PC-3 (cell line): ENCODE measurements at regions not wholly inside any gene's neighbourhood (a gene's known extent, or its start where the extent isn't known, plus 50 kb on each side); places are given as distances from the start of the nearest gene placed in this dataset.

Source experiments
- ATAC-seq: fragments of 200-7000 bp; cut with Tn5 transposase; 2 replicates; pipeline ENCODE4 v1.9.1; 2020; ENCODE audit warnings: mild to moderate bottlenecking, moderate library complexity
- BruUV-seq: library from RNA; stranded (reverse); fragments of 400-500 nt; replicated peaks from 2 replicates; lab custom pipeline; 2021; lab: Mats Ljungman, UMichigan
- CTCF ChIA-PET: fragments of 300-600 bp; sonication (Branson Sonifier 250); formaldehyde crosslinking; loops from one replicate; lab custom pipeline; 2022; ENCODE audit warnings: antibody characterized with exemption; lab: Charles Lee
- POLR2A ChIA-PET: fragments of 300-600 bp; sonication (Branson Sonifier 250); formaldehyde crosslinking; loops from one replicate; lab custom pipeline; 2022; ENCODE audit warnings: antibody characterized with exemption; ENCODE audit not compliant: unreplicated experiment; lab: Charles Lee
- DNase-seq: peaks from one replicate; pipeline ENCODE4 v3.0.0-alpha.2; 2015
- H2AFZ ChIP-seq: fragments of 300-600 bp; sonication (generic); 2 replicates; pipeline ENCODE4 v1.6.0; 2016; ENCODE audit warnings: antibody characterized with exemption, low read length
- H3F3A ChIP-seq: fragments of 300-600 bp; sonication (generic); one replicate; pipeline ENCODE4 v1.6.0; 2017; ENCODE audit warnings: antibody characterized with exemption, low read length, control low read depth, mild to moderate bottlenecking; ENCODE audit not compliant: unreplicated experiment
- H3K27ac ChIP-seq: fragments of 300-600 bp; sonication (generic); 2 replicates; pipeline ENCODE4 v1.5.1; 2016; ENCODE audit warnings: mild to moderate bottlenecking, low read length
- H3K27me3 ChIP-seq: fragments of 300-600 bp; sonication (generic); 2 replicates; pipeline ENCODE4 v1.6.1; 2016; ENCODE audit warnings: low read length, mixed read lengths
- H3K36me3 ChIP-seq: fragments of 300-600 bp; sonication (generic); 2 replicates; pipeline ENCODE4 v1.6.1; 2016; ENCODE audit warnings: low read depth, mixed run types, low read length, mixed read lengths
- H3K4me1 ChIP-seq: fragments of 300-600 bp; sonication (generic); 2 replicates; pipeline ENCODE4 v1.5.1; 2016; ENCODE audit warnings: low read length; ENCODE audit not compliant: insufficient read depth
- H3K4me2 ChIP-seq: fragments of 300-600 bp; sonication (generic); 2 replicates; pipeline ENCODE4 v1.6.0; 2016; ENCODE audit warnings: low read length
- H3K4me3 ChIP-seq: fragments of 300-600 bp; sonication (generic); 2 replicates; pipeline ENCODE4 v1.5.1; 2016; ENCODE audit warnings: mild to moderate bottlenecking, low read length, mixed read lengths
- H3K79me2 ChIP-seq: fragments of 300-600 bp; sonication (generic); 2 replicates; pipeline ENCODE4 v1.6.1; 2017; ENCODE audit warnings: low read length, mixed read lengths
- H3K9ac ChIP-seq: fragments of 300-600 bp; sonication (generic); 2 replicates; pipeline ENCODE4 v1.6.0; 2016; ENCODE audit warnings: mild to moderate bottlenecking, low read length
- H3K9me2 ChIP-seq: fragments of 300-600 bp; sonication (generic); replicated peaks from 2 replicates; pipeline ENCODE4 v1.6.1; 2016; ENCODE audit warnings: mixed run types, low read length, mixed read lengths
- H3K9me3 ChIP-seq: fragments of 300-600 bp; sonication (generic); 2 replicates; pipeline ENCODE4 v1.6.1; 2016; ENCODE audit warnings: low read length, mixed read lengths
- H4K20me1 ChIP-seq: fragments of 300-600 bp; sonication (generic); 2 replicates; pipeline ENCODE4 v1.6.1; 2016; ENCODE audit warnings: low read length, mixed read lengths
- CTCF ChIP-seq: fragments of 300-600 bp; sonication (generic); conservative IDR thresholded peaks from 2 replicates; pipeline ENCODE4 v1.5.1; 2017; ENCODE audit warnings: antibody characterized with exemption, low read depth, mild to moderate bottlenecking, low read length
- EZH2 ChIP-seq: fragments of 300-600 bp; sonication (generic); IDR thresholded peaks from one replicate; pipeline ENCODE4 v1.6.1; 2017; ENCODE audit warnings: antibody characterized with exemption, mild to moderate bottlenecking, low read length; ENCODE audit not compliant: unreplicated experiment
- EZH2phosphoT487 ChIP-seq: fragments of 300-600 bp; sonication (generic); IDR thresholded peaks from 2 replicates; pipeline ENCODE4 v1.6.1; 2018; ENCODE audit warnings: mild to moderate bottlenecking, antibody characterized with exemption, low read length, borderline replicate concordance
- intact Hi-C: fragments of 100-400 bp; cut with micrococcal nuclease; formaldehyde crosslinking; loops from 2 replicates; pipeline ENCODE4 v1.9.0; 2023

GRCh38 chr21:27578741-27579265 lies 611.9 kb upstream of the ADAMTS5 start:
- 0 out of 2 replicates have a peak, but pooled peaks cover 5% of the 10 kb centered on the region for H3K9me3 ChIP-seq
- H3K4me2 ChIP-seq: no peak overlapping the region
- no peaks in the 10 kb centered on the region for H4K20me1 ChIP-seq
- H2AFZ ChIP-seq: no peak overlapping the region
- H3K4me3 ChIP-seq: no peak overlapping the region
- peaks cover 3% of the 10 kb centered on the region; the same call in 1 of the 2 replicates for H3K4me1 ChIP-seq
- H3K27ac ChIP-seq: no peak overlapping the region
- no peaks in the 10 kb centered on the region for H3K36me3 ChIP-seq
- no peak for DNase-seq
- no peaks in the 10 kb centered on the region for H3F3A ChIP-seq
- BruUV-seq: no TSS peak
- H3K27me3 ChIP-seq: no peaks in the 10 kb centered on the region
- intact Hi-C loops: no loop called here
- H3K9ac ChIP-seq: no peak overlapping the region
- POLR2A ChIA-PET: no interaction called here
- CTCF ChIA-PET: no interaction called here
- H3K9me2 ChIP-seq: no peaks in the 10 kb centered on the region
- H3K79me2 ChIP-seq: no peaks in the 10 kb centered on the region
- no peak for ATAC-seq
- no peak for TF ChIP-seq CTCF

GRCh38 chr21:27572696-27573095 lies 605.8 kb upstream of the ADAMTS5 start:
- H3K27me3 ChIP-seq: no peaks in the 10 kb centered on the region
- CTCF ChIA-PET: no interaction called here
- no peaks in the 10 kb centered on the region for H3K9me2 ChIP-seq
- H3K36me3 ChIP-seq: no peaks in the 10 kb centered on the region
- BruUV-seq: no TSS peak
- H3K4me2 ChIP-seq: no peak overlapping the region
- H3F3A ChIP-seq: no peaks in the 10 kb centered on the region
- DNase-seq (peak; percentile 53), ATAC-seq (no peak)
- H3K4me1 ChIP-seq: peaks cover 21% of the 10 kb centered on the region
- H3K9ac ChIP-seq: no peak overlapping the region; the same call in 1 of the 2 replicates
- POLR2A ChIA-PET: no interaction called here
- H3K4me3 ChIP-seq: no peak overlapping the region
- no peak overlapping the region for H2AFZ ChIP-seq
- H3K9me3 ChIP-seq: no peaks in the 10 kb centered on the region
- peak overlapping the region; percentile 38 for H3K27ac ChIP-seq
- no peaks in the 10 kb centered on the region for H3K79me2 ChIP-seq
- no peak for TF ChIP-seq EZH2phosphoT487
- TF ChIP-seq EZH2: no peak
- no peak for TF ChIP-seq CTCF
- intact Hi-C loops: no loop called here
- H4K20me1 ChIP-seq: no peaks in the 10 kb centered on the region

- Histone ChIP-seq H3F3A (no peaks in the 10 kb centered on the region), H3K9ac (no peak overlapping the region), H3K36me3 (no peaks in the 10 kb centered on the region), H4K20me1 (no peaks in the 10 kb centered on the region), H3K27me3 (no peaks in the 10 kb centered on the region), H2AFZ (no peak overlapping the region), H3K9me3 (no peaks in the 10 kb centered on the region), H3K4me2 (no peak overlapping the region), H3K4me1 (peaks cover 21% of the 10 kb centered on the region), H3K4me3 (no peak overlapping the region), H3K79me2 (no peaks in the 10 kb centered on the region), H3K27ac (peak overlapping the region; percentile 38), H3K9me2 (no peaks in the 10 kb centered on the region)
- peak; percentile 59 for ATAC-seq
- CTCF ChIA-PET: interaction anchor here (0.6 kb wide), 1 partner anchor 130 kb away, joined by 3 read pairs; no protein-coding TSS in a partner anchor
- POLR2A ChIA-PET: no interaction called here
- no TSS peak for BruUV-seq
- intact Hi-C loops: no loop called here
- DNase-seq: peak; percentile 70
- TF ChIP-seq CTCF (no peak), EZH2 (no peak), EZH2phosphoT487 (no peak)
These were observed 604.8 kb upstream of the ADAMTS5 start for GRCh38 chr21:27571706-27572105.
